ENCODE measurements at regions not wholly inside any gene's neighbourhood (a gene's known extent, or its start where the extent isn't known, plus 50 kb on each side); places are given as distances from the start of the nearest gene placed in this dataset.

GRCh38 chr19:31770223-31770622, 421.0 kb upstream of the TSHZ3 start:
- BruUV-seq (replicated peaks): no TSS peak
- no peak overlapping the region for H3K4me2 ChIP-seq (ENCODE audit: low read length)
- no peaks in the 10 kb centered on the region for H3K36me3 ChIP-seq (ENCODE audit: insufficient read depth, low read length)
- H3K9me2 ChIP-seq (ENCODE audit: insufficient read depth, low read length): no peaks in the 10 kb centered on the region
- no peak overlapping the region for H2AFZ ChIP-seq (ENCODE audit: low read length)
- no peaks in the 10 kb centered on the region for H4K20me1 ChIP-seq (ENCODE audit: insufficient read depth, low read length)
- intact Hi-C loops (cut with micrococcal nuclease; ENCODE audit: unreplicated experiment): no loop called here
- H3K9me3 ChIP-seq (ENCODE audit: low read length): no peaks in the 10 kb centered on the region
- H3K27ac ChIP-seq (ENCODE audit: low read depth, low read length, poor library complexity, severe bottlenecking): no peak overlapping the region
- ChIA-PET CTCF (ENCODE audit: unreplicated experiment) (no interaction called here), POLR2A (no interaction called here)
- no peaks in the 10 kb centered on the region for H3K4me1 ChIP-seq (ENCODE audit: insufficient read depth, low read length, poor library complexity, severe bottlenecking)
- H3K79me2 ChIP-seq (ENCODE audit: insufficient read depth, low read depth, low read length): no peaks in the 10 kb centered on the region
- no peak overlapping the region for H3K4me3 ChIP-seq (ENCODE audit: low read depth, low read length, poor library complexity, severe bottlenecking)
- TF ChIP-seq CTCF (conservative IDR thresholded peaks at IDR 0.05; ENCODE audit: low read length) (no peak), EZH2phosphoT487 (IDR thresholded peaks at IDR 0.05; ENCODE audit: borderline replicate concordance, low read depth, low read length) (no peak)
- DNase-seq (ENCODE audit: low spot score): no peak

GRCh38 chr19:31772915-31773314, 423.7 kb upstream of the TSHZ3 start:
- BruUV-seq (replicated peaks): no TSS peak
- H3K4me2 ChIP-seq (ENCODE audit: low read length): no peak overlapping the region
- no peak overlapping the region for H2AFZ ChIP-seq (ENCODE audit: low read length)
- H3K9me2 ChIP-seq (ENCODE audit: insufficient read depth, low read length): no peaks in the 10 kb centered on the region
- no peaks in the 10 kb centered on the region for H3K79me2 ChIP-seq (ENCODE audit: insufficient read depth, low read depth, low read length)
- TF ChIP-seq CTCF (conservative IDR thresholded peaks at IDR 0.05; ENCODE audit: low read length) (no peak), EZH2phosphoT487 (IDR thresholded peaks at IDR 0.05; ENCODE audit: borderline replicate concordance, low read depth, low read length) (no peak)
- no peaks in the 10 kb centered on the region for H3K36me3 ChIP-seq (ENCODE audit: insufficient read depth, low read length)
- DNase-seq (ENCODE audit: low spot score): no peak
- intact Hi-C loops (cut with micrococcal nuclease; ENCODE audit: unreplicated experiment): no loop called here
- H4K20me1 ChIP-seq (ENCODE audit: insufficient read depth, low read length): no peaks in the 10 kb centered on the region
- no peak overlapping the region for H3K4me3 ChIP-seq (ENCODE audit: low read depth, low read length, poor library complexity, severe bottlenecking)
- CTCF ChIA-PET (ENCODE audit: unreplicated experiment): no interaction called here
- no peaks in the 10 kb centered on the region for H3K9me3 ChIP-seq (ENCODE audit: low read length)
- no peak overlapping the region for H3K27ac ChIP-seq (ENCODE audit: low read depth, low read length, poor library complexity, severe bottlenecking)
- H3K4me1 ChIP-seq (ENCODE audit: insufficient read depth, low read length, poor library complexity, severe bottlenecking): no peaks in the 10 kb centered on the region
- POLR2A ChIA-PET: no interaction called here

GRCh38 chr19:31781542-31781941, 432.3 kb upstream of the TSHZ3 start:
- BruUV-seq (replicated peaks): no TSS peak
- Histone ChIP-seq H3K79me2 (ENCODE audit: insufficient read depth, low read depth, low read length) (no peaks in the 10 kb centered on the region), H4K20me1 (ENCODE audit: insufficient read depth, low read length) (no peaks in the 10 kb centered on the region), H3K36me3 (ENCODE audit: insufficient read depth, low read length) (no peaks in the 10 kb centered on the region), H3K4me3 (ENCODE audit: low read depth, low read length, poor library complexity, severe bottlenecking) (no peak overlapping the region), H3K27ac (ENCODE audit: low read depth, low read length, poor library complexity, severe bottlenecking) (no peak overlapping the region), H3K4me2 (ENCODE audit: low read length) (no peak overlapping the region), H2AFZ (ENCODE audit: low read length) (no peak overlapping the region), H3K9me2 (ENCODE audit: insufficient read depth, low read length) (no peaks in the 10 kb centered on the region), H3K9me3 (ENCODE audit: low read length) (no peaks in the 10 kb centered on the region), H3K4me1 (ENCODE audit: insufficient read depth, low read length, poor library complexity, severe bottlenecking) (no peaks in the 10 kb centered on the region)
- intact Hi-C loops (cut with micrococcal nuclease; ENCODE audit: unreplicated experiment): no loop called here
- no peak for TF ChIP-seq CTCF (conservative IDR thresholded peaks at IDR 0.05; ENCODE audit: low read length)
- no peak for TF ChIP-seq EZH2phosphoT487 (IDR thresholded peaks at IDR 0.05; ENCODE audit: borderline replicate concordance, low read depth, low read length)
- DNase-seq (ENCODE audit: low spot score): no peak
- CTCF ChIA-PET (ENCODE audit: unreplicated experiment): no interaction called here
- POLR2A ChIA-PET: no interaction called here
